Heart left ventricle (tissue), 13 donors: ENCODE measurements at regions not wholly inside any gene's neighbourhood (a gene's known extent, or its start where the extent isn't known, plus 50 kb on each side); places are given as distances from the start of the nearest gene placed in this dataset.

Experiments used
- CTCF ChIP-seq, 12 donors: fragments of 200-600 bp; sonication (generic) in 4 of 12; IDR thresholded peaks; one replicate each; pipeline versions ENCODE4 v1.5.0 to v1.8.0; 2018 to 2022; ENCODE audit warnings: antibody characterized with exemption in 12 of 12, mild to moderate bottlenecking in 5 of 12
- POLR2A ChIP-seq, 2 donors: fragments of 450-650 bp; IDR thresholded peaks; one replicate each; pipeline ENCODE4 v1.6.1; 2017; ENCODE audit warnings: antibody characterized with exemption in 2 of 2, mild to moderate bottlenecking in 2 of 2, moderate library complexity in 2 of 2
- donor health status: ischemic (EF 13 %, LVEDD 7.1; RV severe dilation, severe dysfunction).
- donor health status: DM: no; HTN: yes; CAD: no.
- donor health status: DM: no; HTN: no; CAD: no.
- donor health status: ischemic (EF 25% LVEDD 6.9; RV normal size, moderate dysfunction).
- donor health status: ischemic (EF 25% LVEDD 5.7; RV mildly dilated, moderate dysfunction).
- donor health status: ischemic (EF 35%, LVEDD 5.7; RV mildly dilated, moderate dysfunction).
- donor health status: nonischemic (EF 11% LVEDD 7.7; RV severe dilation, severe dysfunction).
- donor health status: DM: yes; HTN: yes; CAD: no.
- donor health status: PGD.
- donor health status: ischemic (EF 29% LVEDD 5.4; RV normal size, mild dysfunction).
- donor health status: nonischemic (EF 23%, LVEDD 6.1; RV moderate dilation, normal function).

GRCh38 chr5:45862763-45863162, 166.6 kb upstream of the HCN1 start:
- TF ChIP-seq POLR2A (IDR thresholded peaks at IDR 0.05), result no peak
- no peak for TF ChIP-seq CTCF (IDR thresholded peaks at IDR 0.05)
